DND-41 (cell line): ENCODE measurements at regions not wholly inside any gene's neighbourhood (a gene's known extent, or its start where the extent isn't known, plus 50 kb on each side); places are given as distances from the start of the nearest gene placed in this dataset.

ENCODE experiments used
- CTCF ChIP-seq: IDR thresholded peaks from 2 replicates; pipeline ENCODE4 v1.5.1; 2012; ENCODE audit warnings: borderline replicate concordance, low read length, moderate library complexity, mild to moderate bottlenecking; ENCODE audit not compliant: poor library complexity, severe bottlenecking; ENCODE audit errors: extremely low read depth
- EZH2 ChIP-seq: IDR thresholded peaks from 3 replicates; pipeline ENCODE4 v1.6.1; 2012; ENCODE audit warnings: borderline replicate concordance, low read depth, mild to moderate bottlenecking, moderate library complexity, low read length, inconsistent platforms; ENCODE audit not compliant: severe bottlenecking

GRCh38 chr22:49522582-49523373, 304.9 kb downstream of the BRD1 start:
- TF ChIP-seq CTCF = no peak
- TF ChIP-seq EZH2 = no peak
